ENCODE measurements at regions not wholly inside any gene's neighbourhood (a gene's known extent, or its start where the extent isn't known, plus 50 kb on each side); places are given as distances from the start of the nearest gene placed in this dataset.
"Not testable (repeated sequence)": the region's sequence is repeated elsewhere in the genome, so short reads cannot be mapped to it uniquely, and the experiment has no call there.

DNA sequence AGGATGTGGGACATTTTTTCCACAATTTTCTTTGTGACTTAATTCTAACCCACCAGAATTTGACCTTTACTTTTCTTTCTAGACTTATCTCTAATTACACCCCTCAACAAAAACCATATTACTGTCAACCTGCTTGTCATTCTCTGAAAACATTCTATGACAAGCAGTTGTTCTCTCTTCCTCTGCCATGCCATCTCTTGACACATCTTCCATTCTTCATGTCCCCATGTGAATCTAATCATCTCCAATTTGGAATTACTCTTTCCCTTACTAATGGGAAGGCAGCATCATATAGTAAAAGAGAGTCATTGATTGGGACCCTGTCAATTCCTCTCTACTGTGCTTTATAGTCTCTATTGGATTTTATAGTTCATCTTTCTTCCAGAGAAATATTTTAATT, 61.3 kb upstream of the P2RY1 start:
- DNase-seq (ENCODE audit: low spot score): no peak

DNA sequence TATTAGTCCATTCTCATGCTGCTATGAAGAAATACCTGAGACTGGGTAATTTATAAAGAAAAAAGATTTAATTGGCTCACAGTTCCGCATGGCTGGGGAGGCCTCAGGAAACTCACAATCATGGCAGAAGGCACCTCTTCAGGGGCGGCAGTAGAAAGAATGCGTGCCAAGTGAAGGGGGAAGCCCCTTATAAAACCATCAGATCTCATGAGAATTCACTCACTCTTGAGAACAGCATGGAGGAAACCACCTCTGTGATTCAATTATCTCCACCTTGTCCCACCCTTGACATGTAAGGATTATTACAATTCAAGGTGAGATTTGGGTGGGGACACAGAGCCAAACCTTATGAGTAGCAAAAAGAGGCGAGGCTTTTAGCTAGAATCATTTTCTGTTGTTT, 60.7 kb upstream of the P2RY1 start:
- DNase-seq (ENCODE audit: low spot score): not testable (repeated sequence)

DNA sequence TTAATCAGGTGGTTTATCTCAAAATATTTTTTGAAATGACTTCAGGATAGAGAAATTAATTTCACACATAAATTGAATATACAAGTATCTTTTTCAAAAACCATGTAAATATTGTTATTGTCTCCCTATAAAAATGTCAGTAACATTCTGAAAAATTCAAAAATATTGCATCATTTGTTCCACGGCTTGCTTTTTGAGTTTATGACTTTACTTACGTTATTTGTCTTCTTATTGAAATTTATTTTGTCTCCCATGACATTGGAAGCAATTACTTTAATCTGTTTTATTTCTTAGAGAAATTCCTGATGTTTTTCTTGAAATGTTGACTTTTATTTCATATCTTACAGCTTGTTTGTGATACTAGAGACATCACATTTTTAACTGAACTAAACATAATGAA, 56.9 kb upstream of the P2RY1 start:
- no peak for DNase-seq (ENCODE audit: low spot score)

DNA sequence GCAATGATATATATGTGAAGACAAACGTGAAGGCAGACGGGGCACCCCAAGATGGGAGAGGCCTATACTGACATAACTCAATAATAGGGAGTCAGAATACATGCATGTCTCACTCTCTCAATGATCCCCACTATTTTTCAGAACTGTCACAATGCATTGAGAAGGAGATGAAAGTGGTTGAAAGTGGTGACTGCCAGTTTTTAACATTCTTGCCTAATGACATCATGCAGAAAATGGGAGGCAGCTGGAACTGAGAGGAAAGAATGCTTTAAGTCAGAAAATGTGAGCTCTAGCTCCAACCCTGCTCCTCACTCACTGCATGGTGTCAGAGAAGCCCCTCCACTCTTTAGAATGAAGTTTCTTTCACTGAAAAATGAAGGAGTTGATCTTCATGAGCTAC, 55.3 kb upstream of the P2RY1 start:
- DNase-seq (ENCODE audit: low spot score): no peak

DNA sequence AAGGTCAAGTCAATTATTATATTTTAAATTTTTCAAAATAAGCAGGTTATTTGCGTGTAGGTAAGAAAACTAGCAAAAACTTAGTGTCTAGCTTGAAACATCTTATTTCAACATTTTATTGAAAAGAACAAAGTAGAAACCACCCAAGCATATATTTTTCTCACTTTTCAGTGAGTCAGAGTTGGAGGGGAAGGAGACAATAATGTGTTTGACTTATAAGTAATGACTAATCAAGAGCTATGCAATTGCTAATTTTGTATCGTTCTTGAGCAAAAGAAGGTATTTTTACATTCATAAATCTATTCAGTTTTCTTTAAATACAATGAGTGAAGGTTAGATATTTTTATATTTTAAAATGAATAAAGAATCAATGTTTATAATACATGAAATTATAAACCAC, 54.4 kb upstream of the P2RY1 start:
- no peak for DNase-seq (ENCODE audit: low spot score)

GRCh38 chr3:152785051-152785450, 49.9 kb upstream of the P2RY1 start:
- DNase-seq (ENCODE audit: low spot score): no peak
